Umbilical cord (tissue), 1 donor: ENCODE measurements at regions not wholly inside any gene's neighbourhood (a gene's known extent, or its start where the extent isn't known, plus 50 kb on each side); places are given as distances from the start of the nearest gene placed in this dataset.
"Not testable (repeated sequence)": the region's sequence is repeated elsewhere in the genome, so short reads cannot be mapped to it uniquely, and the experiment has no call there.

Experiments
- DNase-seq: peaks from one replicate; pipeline ENCODE4 v3.0.0-alpha.2; 2015; ENCODE audit warnings: low spot score

DNA sequence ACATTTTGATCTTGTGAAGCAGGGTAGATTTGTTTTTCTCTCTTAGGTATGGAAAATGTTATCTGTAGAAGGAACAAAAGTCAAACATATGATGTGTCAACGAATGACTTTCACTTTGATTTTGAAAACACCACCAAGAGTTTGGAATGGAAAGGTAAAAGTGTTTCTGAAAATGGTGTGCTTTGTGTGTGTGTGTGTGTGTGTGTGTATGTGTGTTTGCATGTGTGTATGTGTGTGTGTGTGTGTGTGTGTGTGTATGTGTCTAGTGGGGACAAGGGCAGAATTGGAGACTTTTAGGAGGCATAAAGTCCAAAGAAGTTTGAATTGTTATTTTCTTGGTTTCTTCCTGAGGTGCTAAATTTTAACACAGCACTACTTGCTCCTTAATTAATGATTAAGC is 115.4 kb upstream of the PRKCQ start:
- no peak for DNase-seq

DNA sequence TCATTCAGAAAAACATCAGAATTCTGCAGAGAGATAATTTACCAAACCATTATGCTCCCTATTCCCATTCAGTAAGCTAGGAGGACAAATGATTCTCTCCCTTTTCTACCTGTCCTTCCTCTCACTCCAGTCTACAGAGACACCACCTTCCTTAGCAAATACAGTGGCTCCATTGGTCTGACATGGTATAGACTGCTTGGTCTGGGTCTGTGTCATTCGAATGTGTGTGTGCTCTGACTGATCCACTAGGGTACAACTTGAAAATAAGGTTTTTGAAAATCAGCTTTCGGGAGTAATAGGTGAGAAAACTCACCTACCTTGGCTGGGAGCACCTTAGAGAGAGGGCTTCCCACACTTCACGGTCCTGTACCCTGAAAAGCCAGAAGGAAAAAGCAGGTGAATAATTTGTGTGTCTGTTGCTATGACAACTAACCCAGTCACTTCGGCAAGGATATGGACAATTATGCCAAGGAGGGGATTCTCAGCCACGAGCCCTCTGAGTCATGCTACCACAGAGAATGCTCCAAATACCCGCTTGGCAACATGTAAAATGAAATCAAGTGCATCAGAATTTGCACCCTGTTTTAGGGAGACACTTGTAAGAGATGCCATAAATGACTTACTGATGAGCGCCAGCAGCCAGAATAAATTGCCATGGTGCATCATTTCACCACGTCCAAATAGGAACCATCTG is 114.5 kb upstream of the PRKCQ start:
- no peak for DNase-seq

DNA sequence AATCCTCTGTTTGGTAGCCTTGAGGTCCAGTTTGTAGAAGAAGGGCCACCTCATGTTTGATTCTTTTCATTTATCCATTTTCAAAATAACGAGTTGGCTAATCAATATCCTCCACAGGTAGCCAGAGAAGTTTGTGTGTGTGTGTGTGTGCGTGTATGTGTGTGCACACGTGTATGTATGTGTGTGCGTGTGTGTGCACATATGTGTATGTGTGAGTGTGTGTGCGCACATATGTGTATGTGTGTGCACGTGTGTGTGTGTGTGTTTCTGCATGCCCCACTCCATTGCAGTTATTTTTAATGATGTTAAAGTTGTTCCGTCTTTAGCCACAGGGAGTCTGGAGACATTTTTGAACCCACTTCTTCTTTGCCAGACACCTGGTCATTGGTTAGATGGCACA is 112.8 kb upstream of the PRKCQ start:
- no peak for DNase-seq

DNA sequence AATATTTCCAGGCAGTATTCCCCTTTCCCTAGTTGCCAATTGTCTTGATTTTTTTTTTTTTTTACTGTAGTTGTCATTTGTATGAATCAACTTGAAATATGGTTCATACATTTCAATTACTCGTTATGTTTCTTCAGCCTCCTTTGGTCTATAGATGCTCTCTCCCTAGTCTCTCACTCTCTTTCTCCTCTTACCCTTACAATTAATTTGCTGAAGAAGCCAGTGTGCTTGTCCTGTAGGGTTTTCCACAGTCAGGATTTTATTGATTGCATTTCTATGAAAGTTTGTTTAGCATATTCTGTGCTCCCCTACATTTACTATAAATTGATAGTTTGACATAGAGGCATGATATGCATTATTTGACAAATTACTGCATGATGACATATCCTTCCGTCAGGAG is 112.0 kb upstream of the PRKCQ start:
- DNase-seq = no peak

DNA sequence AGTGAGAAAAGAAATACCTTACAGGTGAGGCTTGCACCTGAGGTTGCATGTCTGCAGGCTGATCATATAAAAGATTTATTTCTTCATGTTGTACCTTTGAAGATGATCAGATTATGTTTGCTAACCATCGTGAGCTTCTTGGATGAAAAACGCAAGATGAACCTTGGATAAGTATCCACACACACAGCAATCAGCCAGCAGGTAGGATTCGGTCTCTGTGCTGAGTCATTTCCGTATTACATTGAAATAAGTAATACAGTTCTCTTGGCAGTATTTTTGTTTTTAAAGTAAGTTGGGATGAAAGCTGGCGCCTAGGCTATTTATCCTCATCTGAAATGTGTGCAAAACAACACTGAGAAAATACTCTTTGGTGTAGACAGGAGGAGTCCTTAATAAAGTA is 109.0 kb upstream of the PRKCQ start:
- DNase-seq = no peak

DNA sequence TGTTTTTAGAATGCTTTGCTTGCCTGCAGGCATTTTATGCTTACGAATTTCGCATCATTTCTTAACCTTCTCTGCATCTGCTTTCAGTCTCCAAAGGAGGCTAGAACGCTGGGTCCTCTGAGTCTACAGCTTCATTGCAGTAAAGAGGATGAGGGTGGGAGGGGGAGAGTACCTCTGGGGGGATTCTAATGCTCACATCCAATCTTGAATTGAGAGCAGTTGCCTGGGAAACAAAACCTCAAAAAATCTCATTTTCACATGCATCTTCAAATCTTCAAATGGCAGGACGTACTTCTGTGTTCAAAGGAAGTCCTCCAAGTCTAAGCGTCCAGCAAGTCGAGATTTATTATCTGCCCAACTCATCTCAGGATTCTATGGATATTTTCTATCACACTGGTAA is 100.7 kb upstream of the PRKCQ start:
- no peak for DNase-seq

DNA sequence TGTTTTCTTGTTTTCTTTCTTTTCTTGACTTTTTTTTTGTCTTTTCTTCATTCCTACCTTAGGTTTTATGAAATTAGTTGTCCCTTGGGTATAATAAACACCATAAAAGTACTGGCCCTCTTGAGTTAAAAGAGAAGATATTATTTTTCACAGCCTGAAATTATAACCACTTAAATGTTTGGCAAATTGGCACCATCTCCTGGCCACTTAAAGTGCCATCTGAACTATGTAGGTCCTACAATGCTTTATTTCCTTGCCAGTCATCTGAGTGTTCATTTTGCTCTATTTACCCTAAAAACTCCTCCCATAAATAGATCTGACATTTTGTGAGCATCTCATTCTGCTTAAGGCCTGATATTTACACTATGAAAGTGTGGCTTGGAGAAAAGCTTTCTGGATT is 98.9 kb upstream of the PRKCQ start:
- DNase-seq = no peak

DNA sequence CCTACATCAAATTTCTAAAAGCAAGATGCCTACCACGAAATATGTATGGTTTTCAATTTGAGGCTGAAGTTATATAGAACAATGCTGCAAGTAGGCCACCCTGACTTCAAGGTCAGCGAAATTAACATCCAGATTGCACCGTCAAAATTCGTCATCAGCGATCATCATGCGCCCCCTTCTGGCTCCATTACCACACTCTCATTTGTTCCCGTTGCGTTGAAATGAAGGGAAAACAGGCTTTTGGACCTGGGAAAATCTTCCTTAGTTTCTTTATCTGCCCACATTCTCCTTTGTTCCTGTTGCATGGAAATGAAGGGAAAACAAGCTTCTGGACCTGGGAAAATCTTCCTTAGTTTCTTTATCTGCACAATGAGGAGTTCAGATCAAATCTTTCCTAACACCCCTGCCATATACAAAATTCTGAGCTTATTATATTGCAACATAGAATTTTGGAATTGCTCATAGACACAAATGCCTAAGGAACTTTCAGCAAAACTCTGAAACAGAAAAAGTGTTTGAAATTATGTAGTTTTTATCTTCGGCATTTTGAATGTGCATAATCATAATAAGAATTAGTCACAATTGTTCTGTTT is 98.2 kb upstream of the PRKCQ start:
- peak; percentile 25 for DNase-seq

DNA sequence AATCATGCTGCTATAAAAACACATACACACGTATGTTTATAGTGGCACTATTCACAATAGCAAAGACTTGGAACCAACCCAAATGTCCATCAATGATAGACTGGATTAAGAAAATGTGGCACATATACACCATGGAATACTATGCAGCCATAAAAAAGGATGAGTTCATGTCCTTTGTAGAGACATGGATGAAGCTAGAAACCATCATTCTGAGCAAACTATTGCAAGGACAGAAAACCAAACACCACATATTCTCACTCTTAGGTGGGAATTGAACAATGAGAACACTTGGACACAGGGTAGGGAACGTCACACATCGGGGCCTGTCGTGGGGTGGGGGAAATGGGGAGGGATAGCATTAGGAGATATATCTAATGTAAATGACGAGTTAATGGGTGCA is 97.1 kb upstream of the PRKCQ start:
- not testable (repeated sequence) for DNase-seq

DNA sequence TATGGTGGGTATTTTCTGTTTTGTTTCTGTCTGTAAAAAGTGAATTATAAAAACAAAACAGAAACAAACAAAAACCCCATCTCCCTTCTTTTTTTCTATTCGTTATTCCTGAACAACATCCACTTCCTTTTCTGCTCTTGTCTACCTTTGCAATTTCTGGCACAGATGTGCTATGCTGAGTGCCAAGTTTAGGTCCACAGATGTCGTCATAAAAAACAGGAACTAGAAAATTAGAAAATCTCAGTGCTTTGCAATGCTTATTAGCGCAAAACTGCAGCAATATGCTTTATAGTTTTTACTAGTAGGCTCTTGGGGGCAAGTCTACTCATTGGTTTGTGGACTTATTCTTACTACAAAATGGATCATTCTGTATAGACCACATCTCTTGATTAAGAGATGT is 94.2 kb upstream of the PRKCQ start:
- peak; percentile 10 for DNase-seq

DNA sequence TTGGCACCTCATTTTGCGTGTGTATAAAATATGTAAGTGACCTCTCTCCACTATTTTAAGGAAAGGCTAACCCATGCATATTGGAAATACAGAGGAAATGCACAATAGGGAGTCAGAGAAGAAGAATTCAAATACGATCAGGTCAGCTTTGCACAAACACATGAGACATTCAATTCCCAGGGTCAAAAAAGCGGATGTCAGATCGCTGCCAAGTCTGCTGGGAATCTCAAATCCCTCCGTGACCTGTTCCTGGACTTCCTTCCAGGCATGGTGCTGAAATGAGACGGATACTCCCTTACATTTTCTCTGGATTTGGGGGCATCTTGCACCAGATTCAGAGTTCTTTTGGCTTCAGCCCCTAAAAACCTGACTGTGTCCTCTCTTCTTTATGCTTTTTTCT is 91.9 kb upstream of the PRKCQ start:
- no peak for DNase-seq

DNA sequence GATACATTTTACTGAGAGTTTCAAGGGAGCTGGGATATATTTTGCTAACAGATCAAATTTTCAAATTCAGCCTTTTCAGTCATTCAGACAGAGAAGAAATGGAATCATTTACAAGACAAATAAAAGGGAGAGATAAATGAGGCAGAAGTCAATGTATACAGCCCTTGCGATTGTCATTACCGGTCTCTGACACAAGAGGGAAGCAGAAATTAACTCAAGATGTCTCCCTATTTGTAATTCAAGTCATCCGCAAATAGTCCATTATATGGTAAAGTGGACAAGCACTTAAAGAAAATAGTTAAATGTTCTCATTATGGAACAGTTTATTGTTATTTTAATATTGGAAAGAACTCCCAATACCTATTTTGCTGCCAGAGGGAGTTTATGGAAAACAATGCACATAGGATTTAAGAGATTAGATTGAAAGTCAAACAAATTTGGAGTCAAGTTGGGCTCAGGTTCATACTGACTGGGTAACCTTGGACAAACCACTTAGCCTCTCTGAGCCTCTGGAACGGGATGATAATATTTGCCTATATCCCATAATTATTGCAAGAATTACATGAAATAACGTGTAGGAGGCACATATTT is 89.3 kb upstream of the PRKCQ start:
- peak; percentile 58 for DNase-seq

DNA sequence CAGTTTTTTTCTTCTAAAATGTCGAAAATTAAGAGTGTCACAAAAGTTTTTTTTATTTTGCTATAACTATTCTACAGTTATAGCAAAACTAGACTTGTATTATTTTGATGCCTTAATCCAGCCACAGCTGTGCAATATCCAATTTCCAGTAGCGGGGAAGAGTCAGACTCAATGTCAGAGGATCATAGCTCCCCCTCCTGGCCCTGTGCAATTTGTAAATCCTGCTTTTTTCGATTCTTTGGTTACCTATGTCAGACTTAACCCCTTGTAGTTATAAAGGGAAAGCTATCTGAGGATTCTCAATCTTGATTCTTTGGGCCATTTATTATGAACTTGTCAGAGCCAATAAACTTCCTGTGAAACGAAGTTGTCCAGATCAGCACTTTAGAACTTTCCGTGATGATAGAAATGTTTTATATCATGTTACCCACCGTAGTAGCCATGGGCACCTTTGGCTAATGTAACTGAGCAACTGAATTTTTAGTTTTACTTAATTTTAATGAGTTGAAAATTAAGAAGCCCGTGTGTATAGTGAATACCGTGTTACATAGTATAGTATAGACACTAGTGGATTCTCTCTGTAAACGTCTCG is 87.7 kb upstream of the PRKCQ start:
- DNase-seq = peak; percentile 21

DNA sequence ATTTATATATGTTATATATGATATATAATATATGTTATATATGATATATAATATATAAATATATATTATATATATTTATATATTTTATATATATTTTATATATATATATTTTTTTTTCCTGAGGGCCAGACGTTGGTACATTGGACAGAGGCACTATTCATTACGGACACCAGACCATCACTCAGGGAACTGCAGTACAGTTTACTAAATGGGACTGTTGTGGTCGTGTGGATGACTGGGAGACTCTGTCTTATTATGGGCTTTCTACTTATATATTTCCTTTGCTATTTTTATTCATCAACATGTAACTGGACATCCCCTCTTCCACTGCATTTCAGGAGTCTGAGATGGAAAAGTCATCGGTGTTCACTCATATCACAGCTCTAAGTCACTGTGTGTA is 87.1 kb upstream of the PRKCQ start:
- DNase-seq = no peak

DNA sequence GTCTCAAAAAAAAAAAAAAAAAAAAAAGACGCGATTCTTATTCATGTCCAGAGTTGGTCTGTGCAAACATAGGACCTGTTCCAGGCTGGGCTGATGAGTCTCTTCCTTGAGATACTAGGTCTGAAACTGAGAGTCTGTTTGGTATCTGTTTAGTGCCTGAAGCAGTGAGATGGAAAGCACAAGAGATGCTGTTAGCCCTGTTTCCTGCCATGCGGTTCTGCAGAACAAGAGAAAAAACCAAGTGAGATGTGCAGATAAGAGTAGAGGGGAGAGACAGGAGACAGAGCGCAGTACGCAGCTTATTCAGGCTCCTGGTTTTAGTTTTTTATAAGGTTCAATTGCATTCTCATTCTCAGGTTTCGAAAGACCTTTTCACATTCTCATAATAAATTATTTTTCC is 85.8 kb upstream of the PRKCQ start:
- peak; percentile 2 for DNase-seq

DNA sequence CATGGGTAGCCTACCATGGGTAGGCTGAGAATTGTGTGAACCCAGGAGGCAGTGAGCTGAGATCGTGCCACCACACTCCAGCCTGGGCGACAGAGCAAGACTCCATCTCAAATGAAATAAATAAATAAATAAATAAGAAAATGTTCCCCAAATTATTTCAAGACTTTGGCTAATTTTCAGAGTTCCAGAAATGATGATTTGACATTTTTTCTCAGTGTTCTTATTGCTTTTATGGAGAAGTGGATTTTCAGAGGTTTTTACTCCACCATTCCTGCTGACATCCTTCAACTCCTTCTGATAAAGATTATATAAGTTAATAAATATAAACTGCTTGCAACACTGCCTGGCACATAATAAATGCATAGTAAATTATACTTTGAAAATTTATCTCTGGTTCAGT is 80.4 kb upstream of the PRKCQ start:
- no peak for DNase-seq

DNA sequence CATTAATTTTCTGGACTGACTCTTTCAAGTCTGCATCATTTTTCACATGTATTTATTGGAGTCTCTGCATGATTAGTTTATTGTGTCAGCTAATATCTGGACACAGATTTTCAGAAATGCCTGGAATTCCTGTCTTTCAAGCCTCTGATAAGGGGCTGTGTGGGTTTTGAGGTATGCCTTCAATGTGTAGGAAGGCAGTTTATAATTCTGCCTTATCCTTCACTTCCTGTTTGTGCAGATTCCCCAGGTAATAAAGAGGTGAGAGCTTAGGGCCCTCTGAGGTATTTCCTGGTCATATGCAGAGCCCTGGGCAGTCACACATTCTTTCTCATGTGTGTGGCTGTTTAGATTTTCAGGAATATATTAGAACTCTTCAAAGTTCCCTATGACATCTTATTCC is 79.4 kb upstream of the PRKCQ start:
- no peak for DNase-seq

DNA sequence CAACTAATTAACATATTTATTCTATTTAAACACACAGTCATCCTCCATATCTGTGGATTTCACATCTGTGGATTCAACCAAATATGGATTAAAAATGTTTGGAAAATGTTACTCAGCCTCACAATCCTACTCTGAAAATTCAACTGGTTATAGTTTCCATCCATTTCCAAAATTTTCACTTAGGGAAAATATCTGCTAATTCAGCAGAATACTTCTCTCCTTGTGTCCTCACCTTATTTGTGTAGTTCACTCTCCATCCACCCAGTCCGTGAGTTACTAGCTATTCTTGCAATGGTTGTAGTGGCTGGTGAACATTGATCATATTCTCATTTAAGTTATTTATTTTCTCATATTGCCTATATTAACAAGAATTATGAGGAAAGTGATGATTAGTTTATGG is 77.6 kb upstream of the PRKCQ start:
- no peak for DNase-seq

DNA sequence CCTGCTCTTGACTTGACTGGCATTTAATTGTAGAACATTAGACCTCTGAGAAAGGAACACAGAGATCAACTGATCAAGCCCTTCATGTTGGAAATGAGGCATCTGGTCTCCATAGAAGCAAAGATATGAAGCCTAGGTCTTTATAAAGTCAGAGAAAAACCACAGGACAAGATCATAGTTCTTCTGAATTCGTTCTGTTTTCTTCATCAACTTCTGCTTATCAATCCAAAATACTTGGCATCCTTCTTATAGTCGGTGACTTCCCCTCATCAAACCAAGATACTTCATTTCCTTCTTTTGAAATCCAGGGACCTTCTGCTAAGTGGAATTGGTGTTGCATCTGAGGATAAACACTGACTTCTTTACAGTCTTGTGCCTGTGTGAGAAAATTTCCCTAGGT is 77.1 kb upstream of the PRKCQ start:
- no peak for DNase-seq

DNA sequence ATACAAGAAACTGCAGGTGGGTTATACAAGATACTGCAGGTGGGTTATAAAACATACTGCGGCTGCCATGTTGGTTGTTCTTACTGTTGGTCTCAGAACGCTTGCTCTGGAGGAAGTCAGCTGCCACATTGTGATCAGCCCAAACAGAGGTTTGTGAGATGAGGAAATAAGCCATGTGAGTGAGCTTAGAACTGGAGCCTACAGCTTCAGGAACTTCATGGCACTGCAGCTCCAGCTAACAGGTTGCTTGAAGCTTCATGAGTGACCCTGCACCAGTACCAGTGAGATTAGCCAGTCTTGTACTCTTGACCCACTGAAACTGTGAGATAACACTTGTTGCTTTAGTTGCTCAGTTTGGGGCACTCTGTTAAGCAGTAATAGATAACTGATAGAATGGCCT is 74.5 kb upstream of the PRKCQ start:
- DNase-seq = no peak

DNA sequence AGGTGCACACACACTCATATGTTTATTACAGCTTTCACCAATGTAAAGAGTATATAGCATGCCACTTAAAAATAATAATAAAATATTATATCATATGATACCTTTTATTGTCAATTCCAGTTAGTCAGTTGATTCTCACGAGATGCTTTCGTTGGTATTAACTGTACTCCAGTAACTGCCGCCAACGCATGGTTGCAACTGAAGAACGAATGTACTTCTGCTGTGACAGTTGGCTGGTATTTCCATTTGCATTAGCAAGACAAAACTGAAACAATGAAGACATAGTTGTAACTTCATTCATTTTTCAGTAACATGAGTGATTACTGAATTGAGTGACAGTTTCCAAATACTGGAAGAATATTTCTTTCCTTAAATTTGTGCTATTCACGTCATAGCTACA is 70.5 kb upstream of the PRKCQ start:
- no peak for DNase-seq

DNA sequence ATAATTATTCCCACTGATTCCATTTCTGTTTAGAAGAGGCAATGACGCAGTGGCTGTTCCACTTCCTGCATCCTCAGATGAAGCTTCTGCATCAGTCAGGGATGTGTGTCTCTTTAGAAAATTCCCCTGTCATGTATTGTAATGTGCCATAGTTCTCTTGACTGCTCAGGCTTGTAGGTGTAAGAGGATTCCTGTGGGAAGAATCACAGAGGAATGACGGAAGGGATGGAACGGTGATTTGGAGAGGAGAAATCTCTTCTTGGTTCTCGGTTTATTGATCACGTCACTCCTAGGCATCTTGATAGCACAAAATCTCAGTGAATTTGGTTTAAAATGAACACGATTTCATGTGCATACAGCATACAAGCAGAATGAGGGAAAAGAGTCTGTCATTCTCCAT is 69.8 kb upstream of the PRKCQ start:
- no peak for DNase-seq
